IMR-90 (cell line): ENCODE measurements at regions not wholly inside any gene's neighbourhood (a gene's known extent, or its start where the extent isn't known, plus 50 kb on each side); places are given as distances from the start of the nearest gene placed in this dataset.

Experiments
- ATAC-seq: fragments of 200-7000 bp; cut with Tn5 transposase; 2 replicates; pipeline ENCODE4 v1.9.1; 2020; ENCODE audit warnings: low read depth, mild to moderate bottlenecking, moderate library complexity
- BruUV-seq: library from RNA; stranded (reverse); fragments of 400-500 nt; replicated peaks from 2 replicates; lab custom pipeline; 2021; lab: Mats Ljungman, UMichigan
- CTCF ChIA-PET: fragments of 300-600 bp; formaldehyde crosslinking; extraction: SDS; loops from one replicate; lab custom pipeline; 2021; ENCODE audit warnings: antibody characterized with exemption; lab: Yijun Ruan, JAX
- POLR2A ChIA-PET: fragments of 300-600 bp; sonication (Branson Sonifier 250); formaldehyde crosslinking; loops from one replicate; lab custom pipeline; 2022; ENCODE audit warnings: antibody characterized with exemption; ENCODE audit not compliant: unreplicated experiment; lab: Charles Lee
- DNase-seq: peaks from one replicate; pipeline ENCODE4 v3.0.0; 2013
- H2AFZ ChIP-seq: replicated peaks from 2 replicates; pipeline ENCODE3; 2013; ENCODE audit warnings: low read length, mild to moderate bottlenecking; ENCODE audit not compliant: poor library complexity
- H2AK5ac ChIP-seq: 2 replicates; pipeline ENCODE4 v1.6.1; 2013; ENCODE audit warnings: low read depth, low read length, inconsistent platforms
- H2AK9ac ChIP-seq: replicated peaks from 2 replicates; pipeline ENCODE3; 2013; ENCODE audit warnings: mild to moderate bottlenecking, low read depth, low read length, moderate library complexity; ENCODE audit not compliant: poor library complexity
- H2BK120ac ChIP-seq: 2 replicates; pipeline ENCODE4 v1.6.1; 2013; ENCODE audit warnings: low read depth, low read length, inconsistent platforms
- H2BK15ac ChIP-seq: 3 replicates; pipeline ENCODE4 v1.6.1; 2013; ENCODE audit warnings: low read depth, low read length, inconsistent platforms
- H2BK20ac ChIP-seq: 2 replicates; pipeline ENCODE4 v1.6.1; 2013; ENCODE audit warnings: low read depth, mild to moderate bottlenecking, inconsistent platforms, low read length, moderate library complexity
- H2BK5ac ChIP-seq: 2 replicates; pipeline ENCODE4 v1.6.1; 2013; ENCODE audit warnings: mild to moderate bottlenecking, low read depth, low read length, inconsistent platforms; ENCODE audit not compliant: poor library complexity, severe bottlenecking
- H3K14ac ChIP-seq: replicated peaks from 2 replicates; pipeline ENCODE4 v1.6.1; 2013; ENCODE audit warnings: low read depth, low read length, inconsistent platforms
- H3K18ac ChIP-seq: 2 replicates; pipeline ENCODE4 v1.6.1; 2013; ENCODE audit warnings: low read depth, low read length, control low read depth
- H3K23ac ChIP-seq: 2 replicates; pipeline ENCODE4 v1.6.1; 2013; ENCODE audit warnings: low read depth, low read length, inconsistent platforms
- H3K27ac ChIP-seq: 2 replicates; pipeline ENCODE4 v1.5.1; 2013; ENCODE audit warnings: mild to moderate bottlenecking, control low read depth, low read length; ENCODE audit not compliant: insufficient read depth
- H3K27me3 ChIP-seq: 2 replicates; pipeline ENCODE4 v1.6.1; 2013; ENCODE audit warnings: low read length; ENCODE audit not compliant: control insufficient read depth, insufficient read depth
- H3K36me3 ChIP-seq: 2 replicates; pipeline ENCODE4 v1.6.1; 2013; ENCODE audit warnings: low read length, mixed read lengths; ENCODE audit not compliant: control insufficient read depth, insufficient read depth
- H3K4ac ChIP-seq: 2 replicates; pipeline ENCODE4 v1.6.1; 2013; ENCODE audit warnings: low read depth, low read length, inconsistent platforms
- H3K4me1 ChIP-seq: 2 replicates; pipeline ENCODE4 v1.6.1; 2013; ENCODE audit warnings: low read length, mixed read lengths; ENCODE audit not compliant: control insufficient read depth, insufficient read depth
- H3K4me2 ChIP-seq: 2 replicates; pipeline ENCODE4 v1.6.1; 2013; ENCODE audit warnings: low read depth, mild to moderate bottlenecking, control low read depth, low read length, moderate library complexity
- H3K4me3 ChIP-seq: 2 replicates; pipeline ENCODE4 v1.5.1; 2013; ENCODE audit warnings: low read depth, mild to moderate bottlenecking, control low read depth, low read length, moderate library complexity; ENCODE audit not compliant: insufficient read depth
- H3K56ac ChIP-seq: 2 replicates; pipeline ENCODE4 v1.6.1; 2013; ENCODE audit warnings: low read length, inconsistent platforms; ENCODE audit not compliant: insufficient read depth; ENCODE audit errors: extremely low read depth
- H3K79me1 ChIP-seq, 2 experiments: 2 replicates each; pipeline ENCODE4 v1.6.1; 2013; ENCODE audit warnings: low read length in 2 of 2, inconsistent platforms in 1 of 2, low read depth in 1 of 2
- H3K9ac ChIP-seq: 2 replicates; pipeline ENCODE4 v1.6.1; 2013; ENCODE audit warnings: low read depth, low read length, control low read depth
- H3K9me1 ChIP-seq: 2 replicates; pipeline ENCODE4 v1.6.1; 2013; ENCODE audit warnings: low read length, inconsistent platforms; ENCODE audit not compliant: insufficient read depth
- H3K9me3 ChIP-seq: 2 replicates; pipeline ENCODE4 v1.6.1; 2013; ENCODE audit warnings: low read length; ENCODE audit not compliant: control insufficient read depth, insufficient read depth
- H4K20me1 ChIP-seq: 2 replicates; pipeline ENCODE4 v1.6.1; 2013; ENCODE audit warnings: low read length, inconsistent platforms; ENCODE audit not compliant: insufficient read depth
- H4K5ac ChIP-seq: 2 replicates; pipeline ENCODE4 v1.6.1; 2013; ENCODE audit warnings: mild to moderate bottlenecking, low read depth, low read length, control low read depth
- H4K8ac ChIP-seq, 2 experiments: 2 replicates each; pipeline ENCODE4 v1.6.1; 2013; ENCODE audit warnings: low read depth in 2 of 2, low read length in 2 of 2, control low read depth in 1 of 2, inconsistent platforms in 1 of 2
- H4K91ac ChIP-seq: 2 replicates; pipeline ENCODE4 v1.6.1; 2013; ENCODE audit warnings: low read depth, low read length, inconsistent platforms; ENCODE audit not compliant: insufficient read depth
- BHLHE40 ChIP-seq: fragments of 150-350 bp; IDR thresholded peaks from 2 replicates; pipeline ENCODE4 v1.6.1; 2016; ENCODE audit warnings: mild to moderate bottlenecking, low read depth, low read length
- CEBPB ChIP-seq: IDR thresholded peaks from 2 replicates; pipeline ENCODE4 v1.6.1; 2012; ENCODE audit warnings: low read depth, low read length, improper control_type of control experiment
- CHD1 ChIP-seq: IDR thresholded peaks from 2 replicates; pipeline ENCODE4 v1.6.1; 2012; ENCODE audit warnings: low read depth, low read length, improper control_type of control experiment
- FOS ChIP-seq: fragments of 150-350 bp; IDR thresholded peaks from 2 replicates; pipeline ENCODE4 v1.6.1; 2016; ENCODE audit warnings: low read depth, low read length
- MAFK ChIP-seq: IDR thresholded peaks from 2 replicates; pipeline ENCODE4 v1.6.1; 2012; ENCODE audit warnings: low read depth, low read length, improper control_type of control experiment
- MAZ ChIP-seq: IDR thresholded peaks from 2 replicates; pipeline ENCODE4 v1.6.1; 2012; ENCODE audit warnings: low read depth, mild to moderate bottlenecking, low read length, improper control_type of control experiment, moderate library complexity, borderline replicate concordance
- MXI1 ChIP-seq: IDR thresholded peaks from 2 replicates; pipeline ENCODE4 v1.6.1; 2012; ENCODE audit warnings: low read depth, mild to moderate bottlenecking, low read length, moderate library complexity, borderline replicate concordance
- NFE2L2 ChIP-seq: fragments of 150-350 bp; IDR thresholded peaks from 2 replicates; pipeline ENCODE4 v1.6.1; 2016; ENCODE audit warnings: low read depth, mild to moderate bottlenecking, low read length
- POLR2A ChIP-seq: IDR thresholded peaks from 2 replicates; pipeline ENCODE4 v1.6.1; 2012; ENCODE audit warnings: mild to moderate bottlenecking, low read depth, low read length
- RAD21 ChIP-seq: IDR thresholded peaks from 2 replicates; pipeline ENCODE4 v1.6.1; 2012; ENCODE audit warnings: low read length, improper control_type of control experiment
- RCOR1 ChIP-seq: IDR thresholded peaks from 2 replicates; pipeline ENCODE4 v1.6.1; 2012; ENCODE audit warnings: mild to moderate bottlenecking, low read length, improper control_type of control experiment; ENCODE audit not compliant: insufficient replicate concordance
- RFX5 ChIP-seq: IDR thresholded peaks from 2 replicates; pipeline ENCODE4 v1.8.0; 2012; ENCODE audit warnings: low read depth, mild to moderate bottlenecking, low read length, moderate library complexity
- SMC3 ChIP-seq: fragments of 150-350 bp; IDR thresholded peaks from 2 replicates; pipeline ENCODE4 v1.6.1; 2016; ENCODE audit warnings: low read depth, mild to moderate bottlenecking, antibody characterized with exemption, low read length, moderate library complexity
- WGBS, 2 experiments: methylation state at CpG; one replicate each; pipeline versions ENCODE4 v1.1.5 to v1.1.7; 2013; ENCODE audit warnings: missing lambda C conversion rate in 2 of 2; ENCODE audit not compliant: insufficient read length in 1 of 2; ENCODE audit errors: extremely low coverage in 2 of 2; 5-methylcytosine and 5-hydroxymethylcytosine counted together
- dilution Hi-C: fragments of 300-500 bp; cut with HindIII; formaldehyde crosslinking; loops from one replicate; pipeline ENCODE4 v1.14.3; 2018; ENCODE audit warnings: low sequenced_read_pairs; ENCODE audit not compliant: unreplicated experiment
- in situ Hi-C: fragments of 300-500 bp; cut with MboI; formaldehyde crosslinking; loops from 3 replicates; pipeline ENCODE4 v1.14.3; 2019; ENCODE audit warnings: low sequenced_read_pairs, inconsistent platforms, mixed read lengths
- intact Hi-C: fragments of 100-400 bp; cut with micrococcal nuclease; formaldehyde crosslinking; loops from 2 replicates; pipeline ENCODE4 v1.10.0; 2022
- TF ChIP-seq, protein P1 (sequence below): conservative IDR thresholded peaks from 2 replicates; pipeline ENCODE4 v1.5.1; 2012; ENCODE audit warnings: mild to moderate bottlenecking, low read depth, low read length, improper control_type of control experiment
- TF ChIP-seq, protein P2 (sequence below): fragments of 150-350 bp; IDR thresholded peaks from 2 replicates; pipeline ENCODE4 v1.6.1; 2017; ENCODE audit warnings: mild to moderate bottlenecking, antibody characterized with exemption, low read length, low read depth
- TF ChIP-seq, protein P3 (sequence below): fragments of 150-350 bp; IDR thresholded peaks from 2 replicates; pipeline ENCODE4 v1.6.1; 2016; ENCODE audit warnings: low read depth, mild to moderate bottlenecking, low read length, moderate library complexity, borderline replicate concordance

DNA sequence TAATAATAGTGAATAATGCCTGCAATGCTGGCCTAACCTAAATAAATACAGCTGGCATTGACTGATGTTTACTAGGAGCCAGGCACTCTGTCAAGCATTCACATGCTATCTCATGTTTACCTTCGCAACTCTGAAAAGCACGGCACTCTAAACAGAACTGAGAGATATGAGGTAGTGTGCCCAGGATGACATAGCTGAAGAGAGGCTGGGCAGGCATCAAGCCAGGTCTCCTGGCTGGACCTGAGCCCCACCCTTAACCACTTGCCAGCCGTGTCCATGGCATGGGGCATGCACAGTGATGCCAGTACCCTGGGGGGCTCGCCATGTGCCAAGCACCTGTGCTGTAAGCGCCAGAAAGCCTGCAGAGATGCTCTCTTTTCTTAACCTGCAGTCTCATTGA, 119.4 kb upstream of the MVB12B start:
- no peaks in the 10 kb centered on the region for H3K79me1 ChIP-seq
- H2BK5ac ChIP-seq: no peak overlapping the region
- no peak overlapping the region for H3K56ac ChIP-seq
- BruUV-seq: no TSS peak
- ChIA-PET CTCF (no interaction called here), POLR2A (no interaction called here)
- H4K5ac ChIP-seq: no peak overlapping the region
- H3K9ac ChIP-seq: no peak overlapping the region
- no peak overlapping the region for H2BK15ac ChIP-seq
- dilution Hi-C loops: no loop called here
- no peak overlapping the region for H2BK120ac ChIP-seq
- no peaks in the 10 kb centered on the region for H3K36me3 ChIP-seq
- no peak overlapping the region for H2BK20ac ChIP-seq
- no peak overlapping the region for H2AK9ac ChIP-seq
- no peaks in the 10 kb centered on the region for H3K4me1 ChIP-seq
- no peak overlapping the region for H3K4me2 ChIP-seq
- DNase-seq: no peak
- H3K14ac ChIP-seq: no peak overlapping the region
- H3K4me3 ChIP-seq: no peak overlapping the region
- TF ChIP-seq CHD1 (no peak), MAFK (no peak), POLR2A (no peak), CEBPB (no peak), MXI1 (no peak), RCOR1 (no peak), SMC3 (no peak), RFX5 (no peak), FOS (no peak), BHLHE40 (no peak), RAD21 (no peak), MAZ (no peak), NFE2L2 (no peak)
- TF ChIP-seq, protein P1, sequence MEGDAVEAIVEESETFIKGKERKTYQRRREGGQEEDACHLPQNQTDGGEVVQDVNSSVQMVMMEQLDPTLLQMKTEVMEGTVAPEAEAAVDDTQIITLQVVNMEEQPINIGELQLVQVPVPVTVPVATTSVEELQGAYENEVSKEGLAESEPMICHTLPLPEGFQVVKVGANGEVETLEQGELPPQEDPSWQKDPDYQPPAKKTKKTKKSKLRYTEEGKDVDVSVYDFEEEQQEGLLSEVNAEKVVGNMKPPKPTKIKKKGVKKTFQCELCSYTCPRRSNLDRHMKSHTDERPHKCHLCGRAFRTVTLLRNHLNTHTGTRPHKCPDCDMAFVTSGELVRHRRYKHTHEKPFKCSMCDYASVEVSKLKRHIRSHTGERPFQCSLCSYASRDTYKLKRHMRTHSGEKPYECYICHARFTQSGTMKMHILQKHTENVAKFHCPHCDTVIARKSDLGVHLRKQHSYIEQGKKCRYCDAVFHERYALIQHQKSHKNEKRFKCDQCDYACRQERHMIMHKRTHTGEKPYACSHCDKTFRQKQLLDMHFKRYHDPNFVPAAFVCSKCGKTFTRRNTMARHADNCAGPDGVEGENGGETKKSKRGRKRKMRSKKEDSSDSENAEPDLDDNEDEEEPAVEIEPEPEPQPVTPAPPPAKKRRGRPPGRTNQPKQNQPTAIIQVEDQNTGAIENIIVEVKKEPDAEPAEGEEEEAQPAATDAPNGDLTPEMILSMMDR: no peak
- TF ChIP-seq, protein P2, sequence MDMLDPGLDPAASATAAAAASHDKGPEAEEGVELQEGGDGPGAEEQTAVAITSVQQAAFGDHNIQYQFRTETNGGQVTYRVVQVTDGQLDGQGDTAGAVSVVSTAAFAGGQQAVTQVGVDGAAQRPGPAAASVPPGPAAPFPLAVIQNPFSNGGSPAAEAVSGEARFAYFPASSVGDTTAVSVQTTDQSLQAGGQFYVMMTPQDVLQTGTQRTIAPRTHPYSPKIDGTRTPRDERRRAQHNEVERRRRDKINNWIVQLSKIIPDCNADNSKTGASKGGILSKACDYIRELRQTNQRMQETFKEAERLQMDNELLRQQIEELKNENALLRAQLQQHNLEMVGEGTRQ: no peak
- TF ChIP-seq, protein P3, sequence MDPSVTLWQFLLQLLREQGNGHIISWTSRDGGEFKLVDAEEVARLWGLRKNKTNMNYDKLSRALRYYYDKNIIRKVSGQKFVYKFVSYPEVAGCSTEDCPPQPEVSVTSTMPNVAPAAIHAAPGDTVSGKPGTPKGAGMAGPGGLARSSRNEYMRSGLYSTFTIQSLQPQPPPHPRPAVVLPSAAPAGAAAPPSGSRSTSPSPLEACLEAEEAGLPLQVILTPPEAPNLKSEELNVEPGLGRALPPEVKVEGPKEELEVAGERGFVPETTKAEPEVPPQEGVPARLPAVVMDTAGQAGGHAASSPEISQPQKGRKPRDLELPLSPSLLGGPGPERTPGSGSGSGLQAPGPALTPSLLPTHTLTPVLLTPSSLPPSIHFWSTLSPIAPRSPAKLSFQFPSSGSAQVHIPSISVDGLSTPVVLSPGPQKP: no peak
- no peak overlapping the region for H3K18ac ChIP-seq
- H2AFZ ChIP-seq: no peak overlapping the region
- H3K27ac ChIP-seq: no peak overlapping the region
- no peak overlapping the region for H4K8ac ChIP-seq
- intact Hi-C loops: no loop called here
- H3K27me3 ChIP-seq: peaks cover 17% of the 10 kb centered on the region
- H3K9me1 ChIP-seq: peaks cover 8% of the 10 kb centered on the region
- H2AK5ac ChIP-seq: no peak overlapping the region
- H3K9me3 ChIP-seq: 0 out of 2 replicates have a peak, but pooled peaks cover 2% of the 10 kb centered on the region
- no peak for ATAC-seq
- in situ Hi-C loops: no loop called here
- H4K20me1 ChIP-seq: no peaks in the 10 kb centered on the region
- H3K4ac ChIP-seq: no peak overlapping the region
- 40% methylated on average over 1 of the region's 5 CpGs; no CpG with 5 or more reads in 1 of the 2 experiments for WGBS, 2 experiments
- no peak overlapping the region for H4K91ac ChIP-seq
- no peak overlapping the region for H3K23ac ChIP-seq
